Tibial nerve (tissue), 4 donors: ENCODE measurements at regions not wholly inside any gene's neighbourhood (a gene's known extent, or its start where the extent isn't known, plus 50 kb on each side); places are given as distances from the start of the nearest gene placed in this dataset.

Source experiments
- CTCF ChIP-seq, 5 experiments: fragments of 200-600 bp in 3 of 5; fragments of 450-650 bp in 2 of 5; sonication (generic) in 3 of 5; IDR thresholded peaks; one replicate each; pipeline ENCODE4 v1.5.1; 2016 to 2019; ENCODE audit warnings: antibody characterized with exemption in 5 of 5, mild to moderate bottlenecking in 3 of 5, moderate library complexity in 2 of 5
- EP300 ChIP-seq, 2 donors: sonication (generic); formaldehyde crosslinking; IDR thresholded peaks; one replicate each; pipeline ENCODE4 v1.6.1; 2017; ENCODE audit warnings: antibody characterized with exemption in 2 of 2, mild to moderate bottlenecking in 1 of 2

GRCh38 chr11:25456211-25456610 is 875.7 kb upstream of the ANO3 start:
- no peak for TF ChIP-seq CTCF (IDR thresholded peaks at IDR 0.05)
- TF ChIP-seq EP300 (IDR thresholded peaks at IDR 0.05), result no peak
